HEK293 (cell line): ENCODE measurements at regions not wholly inside any gene's neighbourhood (a gene's known extent, or its start where the extent isn't known, plus 50 kb on each side); places are given as distances from the start of the nearest gene placed in this dataset.
A peak's percentile ranks its signal among the peaks of the same experiment; 100 is the strongest.

Experiments used
- BCL6B ChIP-seq: fragments of 450-650 bp; formaldehyde crosslinking; IDR thresholded peaks from 2 replicates; pipeline ENCODE4 v1.5.1; 2017; ENCODE audit warnings: missing biosample characterization, missing genetic modification characterization
- FEZF1 ChIP-seq: fragments of 450-650 bp; formaldehyde crosslinking; IDR thresholded peaks from 2 replicates; pipeline ENCODE4 v1.5.1; 2016; ENCODE audit warnings: missing biosample characterization, missing genetic modification characterization
- GLIS1 ChIP-seq: fragments of 450-650 bp; formaldehyde crosslinking; IDR thresholded peaks from 2 replicates; pipeline ENCODE4 v1.5.1; 2016; ENCODE audit warnings: missing biosample characterization, missing genetic modification characterization
- PRDM2 ChIP-seq: fragments of 450-650 bp; formaldehyde crosslinking; IDR thresholded peaks from 2 replicates; pipeline ENCODE4 v1.5.1; 2016; ENCODE audit warnings: missing biosample characterization, missing genetic modification characterization, borderline replicate concordance
- SP2 ChIP-seq: fragments of 450-650 bp; formaldehyde crosslinking; IDR thresholded peaks from 2 replicates; pipeline ENCODE4 v1.5.1; 2016; ENCODE audit warnings: missing biosample characterization, missing genetic modification characterization
- TCF7L2 ChIP-seq: IDR thresholded peaks from 2 replicates; pipeline ENCODE4 v1.6.1; 2011; ENCODE audit warnings: low read depth, mild to moderate bottlenecking, inconsistent platforms, low read length, moderate library complexity, borderline replicate concordance
- ZBTB1 ChIP-seq: fragments of 450-650 bp; formaldehyde crosslinking; IDR thresholded peaks from 2 replicates; pipeline ENCODE4 v1.5.1; 2016; ENCODE audit warnings: missing biosample characterization, missing genetic modification characterization
- ZBTB20 ChIP-seq: fragments of 450-650 bp; formaldehyde crosslinking; IDR thresholded peaks from 2 replicates; pipeline ENCODE4 v1.5.1; 2016; ENCODE audit warnings: missing biosample characterization, missing genetic modification characterization
- ZNF157 ChIP-seq: fragments of 450-650 bp; formaldehyde crosslinking; IDR thresholded peaks from 2 replicates; pipeline ENCODE4 v1.5.1; 2016; ENCODE audit warnings: missing biosample characterization, missing genetic modification characterization
- ZNF2 ChIP-seq: fragments of 450-650 bp; formaldehyde crosslinking; IDR thresholded peaks from 2 replicates; pipeline ENCODE4 v1.5.1; 2016; ENCODE audit warnings: missing biosample characterization, missing genetic modification characterization
- ZNF214 ChIP-seq: fragments of 450-650 bp; formaldehyde crosslinking; IDR thresholded peaks from 2 replicates; pipeline ENCODE4 v1.5.1; 2017; ENCODE audit warnings: missing biosample characterization, mild to moderate bottlenecking, missing genetic modification characterization, borderline replicate concordance
- ZNF302 ChIP-seq: fragments of 450-650 bp; formaldehyde crosslinking; IDR thresholded peaks from 2 replicates; pipeline ENCODE4 v1.5.1; 2016; ENCODE audit warnings: missing biosample characterization, missing genetic modification characterization, low read depth
- ZNF366 ChIP-seq: fragments of 450-650 bp; formaldehyde crosslinking; conservative IDR thresholded peaks from 2 replicates; pipeline ENCODE4 v1.5.1; 2016; ENCODE audit warnings: missing biosample characterization, missing genetic modification characterization
- ZNF501 ChIP-seq: fragments of 450-650 bp; formaldehyde crosslinking; IDR thresholded peaks from 2 replicates; pipeline ENCODE4 v1.5.1; 2016; ENCODE audit warnings: missing biosample characterization, missing genetic modification characterization
- ZNF530 ChIP-seq: fragments of 450-650 bp; formaldehyde crosslinking; IDR thresholded peaks from 2 replicates; pipeline ENCODE4 v1.5.1; 2016; ENCODE audit warnings: low read depth, missing biosample characterization, missing genetic modification characterization
- ZNF548 ChIP-seq: fragments of 450-650 bp; formaldehyde crosslinking; IDR thresholded peaks from 2 replicates; pipeline ENCODE4 v1.5.1; 2016; ENCODE audit warnings: missing biosample characterization, missing genetic modification characterization
- ZNF555 ChIP-seq: fragments of 450-650 bp; formaldehyde crosslinking; conservative IDR thresholded peaks from 2 replicates; pipeline ENCODE4 v1.5.1; 2017; ENCODE audit warnings: missing biosample characterization, mild to moderate bottlenecking, missing genetic modification characterization, inconsistent platforms
- ZNF626 ChIP-seq: fragments of 450-650 bp; sonication (Bioruptor Pico); formaldehyde crosslinking; IDR thresholded peaks from 2 replicates; pipeline ENCODE4 v1.5.1; 2018; ENCODE audit warnings: missing biosample characterization, missing genetic modification characterization, inconsistent platforms
- ZNF660 ChIP-seq: fragments of 450-650 bp; IDR thresholded peaks from 2 replicates; pipeline ENCODE4 v1.5.1; 2018; ENCODE audit warnings: missing biosample characterization, mild to moderate bottlenecking, missing genetic modification characterization
- ZNF792 ChIP-seq: fragments of 450-650 bp; formaldehyde crosslinking; IDR thresholded peaks from 2 replicates; pipeline ENCODE4 v1.5.1; 2016; ENCODE audit warnings: missing biosample characterization, missing genetic modification characterization
- ZNF830 ChIP-seq: fragments of 450-650 bp; IDR thresholded peaks from 2 replicates; pipeline ENCODE4 v1.5.0; 2018; ENCODE audit warnings: missing biosample characterization, missing genetic modification characterization, low read depth, mild to moderate bottlenecking, moderate library complexity
- TF ChIP-seq, protein P1 (sequence below): fragments of 450-650 bp; formaldehyde crosslinking; IDR thresholded peaks from 2 replicates; pipeline ENCODE4 v1.5.1; 2016; ENCODE audit warnings: missing biosample characterization, missing genetic modification characterization, low read depth
- TF ChIP-seq, protein P2 (sequence below): fragments of 450-650 bp; formaldehyde crosslinking; conservative IDR thresholded peaks from 2 replicates; pipeline ENCODE4 v1.5.1; 2016; ENCODE audit warnings: low read depth, missing biosample characterization, missing genetic modification characterization
- TF ChIP-seq, protein P3 (sequence below): fragments of 450-650 bp; formaldehyde crosslinking; IDR thresholded peaks from 2 replicates; pipeline ENCODE4 v1.5.0; 2017; ENCODE audit warnings: missing biosample characterization, missing genetic modification characterization, borderline replicate concordance

DNA sequence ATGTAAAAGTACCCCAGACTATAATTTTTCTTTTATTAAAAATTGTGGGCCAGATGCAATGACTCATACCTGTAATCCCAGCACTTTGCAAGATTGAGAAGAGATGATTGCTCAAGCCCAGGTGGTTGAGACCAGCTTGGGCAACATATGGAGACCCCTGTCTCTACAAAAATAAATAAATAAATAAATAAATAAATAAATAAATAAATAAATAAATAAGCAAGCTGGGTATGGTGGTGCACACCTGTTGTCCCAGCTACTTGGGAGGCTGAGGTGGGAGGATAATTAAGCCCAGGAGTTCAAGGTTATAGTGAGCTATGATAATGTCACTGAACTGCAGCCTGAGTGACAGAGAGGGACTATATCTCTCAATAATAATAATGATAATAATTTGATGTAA is 66.1 kb upstream of the CCDC179 start (continued):
- TF ChIP-seq ZNF830 (tag by site-specific recombination) (no peak), ZNF302 (tag by site-specific recombination) (no peak), ZNF792 (tag by site-specific recombination) (no peak), ZNF214 (no peak), TCF7L2 (no peak), ZNF626 (tag by site-specific recombination) (no peak), ZNF555 (tag by site-specific recombination) (peak; percentile 50), ZNF2 (no peak), SP2 (tag by site-specific recombination) (no peak), ZNF548 (tag by site-specific recombination) (no peak), BCL6B (tag by site-specific recombination) (no peak), ZNF501 (no peak), ZNF157 (tag by site-specific recombination) (no peak), ZBTB1 (tag by site-specific recombination) (no peak), PRDM2 (tag by site-specific recombination) (no peak), ZBTB20 (no peak), FEZF1 (tag by site-specific recombination) (no peak), ZNF660 (tag by site-specific recombination) (no peak), GLIS1 (tag by site-specific recombination) (no peak), ZNF366 (no peak), ZNF530 (tag by site-specific recombination) (no peak)
- TF ChIP-seq, protein P1, sequence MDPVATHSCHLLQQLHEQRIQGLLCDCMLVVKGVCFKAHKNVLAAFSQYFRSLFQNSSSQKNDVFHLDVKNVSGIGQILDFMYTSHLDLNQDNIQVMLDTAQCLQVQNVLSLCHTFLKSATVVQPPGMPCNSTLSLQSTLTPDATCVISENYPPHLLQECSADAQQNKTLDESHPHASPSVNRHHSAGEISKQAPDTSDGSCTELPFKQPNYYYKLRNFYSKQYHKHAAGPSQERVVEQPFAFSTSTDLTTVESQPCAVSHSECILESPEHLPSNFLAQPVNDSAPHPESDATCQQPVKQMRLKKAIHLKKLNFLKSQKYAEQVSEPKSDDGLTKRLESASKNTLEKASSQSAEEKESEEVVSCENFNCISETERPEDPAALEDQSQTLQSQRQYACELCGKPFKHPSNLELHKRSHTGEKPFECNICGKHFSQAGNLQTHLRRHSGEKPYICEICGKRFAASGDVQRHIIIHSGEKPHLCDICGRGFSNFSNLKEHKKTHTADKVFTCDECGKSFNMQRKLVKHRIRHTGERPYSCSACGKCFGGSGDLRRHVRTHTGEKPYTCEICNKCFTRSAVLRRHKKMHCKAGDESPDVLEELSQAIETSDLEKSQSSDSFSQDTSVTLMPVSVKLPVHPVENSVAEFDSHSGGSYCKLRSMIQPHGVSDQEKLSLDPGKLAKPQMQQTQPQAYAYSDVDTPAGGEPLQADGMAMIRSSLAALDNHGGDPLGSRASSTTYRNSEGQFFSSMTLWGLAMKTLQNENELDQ (tag by site-specific recombination) = no peak
- TF ChIP-seq, protein P2, sequence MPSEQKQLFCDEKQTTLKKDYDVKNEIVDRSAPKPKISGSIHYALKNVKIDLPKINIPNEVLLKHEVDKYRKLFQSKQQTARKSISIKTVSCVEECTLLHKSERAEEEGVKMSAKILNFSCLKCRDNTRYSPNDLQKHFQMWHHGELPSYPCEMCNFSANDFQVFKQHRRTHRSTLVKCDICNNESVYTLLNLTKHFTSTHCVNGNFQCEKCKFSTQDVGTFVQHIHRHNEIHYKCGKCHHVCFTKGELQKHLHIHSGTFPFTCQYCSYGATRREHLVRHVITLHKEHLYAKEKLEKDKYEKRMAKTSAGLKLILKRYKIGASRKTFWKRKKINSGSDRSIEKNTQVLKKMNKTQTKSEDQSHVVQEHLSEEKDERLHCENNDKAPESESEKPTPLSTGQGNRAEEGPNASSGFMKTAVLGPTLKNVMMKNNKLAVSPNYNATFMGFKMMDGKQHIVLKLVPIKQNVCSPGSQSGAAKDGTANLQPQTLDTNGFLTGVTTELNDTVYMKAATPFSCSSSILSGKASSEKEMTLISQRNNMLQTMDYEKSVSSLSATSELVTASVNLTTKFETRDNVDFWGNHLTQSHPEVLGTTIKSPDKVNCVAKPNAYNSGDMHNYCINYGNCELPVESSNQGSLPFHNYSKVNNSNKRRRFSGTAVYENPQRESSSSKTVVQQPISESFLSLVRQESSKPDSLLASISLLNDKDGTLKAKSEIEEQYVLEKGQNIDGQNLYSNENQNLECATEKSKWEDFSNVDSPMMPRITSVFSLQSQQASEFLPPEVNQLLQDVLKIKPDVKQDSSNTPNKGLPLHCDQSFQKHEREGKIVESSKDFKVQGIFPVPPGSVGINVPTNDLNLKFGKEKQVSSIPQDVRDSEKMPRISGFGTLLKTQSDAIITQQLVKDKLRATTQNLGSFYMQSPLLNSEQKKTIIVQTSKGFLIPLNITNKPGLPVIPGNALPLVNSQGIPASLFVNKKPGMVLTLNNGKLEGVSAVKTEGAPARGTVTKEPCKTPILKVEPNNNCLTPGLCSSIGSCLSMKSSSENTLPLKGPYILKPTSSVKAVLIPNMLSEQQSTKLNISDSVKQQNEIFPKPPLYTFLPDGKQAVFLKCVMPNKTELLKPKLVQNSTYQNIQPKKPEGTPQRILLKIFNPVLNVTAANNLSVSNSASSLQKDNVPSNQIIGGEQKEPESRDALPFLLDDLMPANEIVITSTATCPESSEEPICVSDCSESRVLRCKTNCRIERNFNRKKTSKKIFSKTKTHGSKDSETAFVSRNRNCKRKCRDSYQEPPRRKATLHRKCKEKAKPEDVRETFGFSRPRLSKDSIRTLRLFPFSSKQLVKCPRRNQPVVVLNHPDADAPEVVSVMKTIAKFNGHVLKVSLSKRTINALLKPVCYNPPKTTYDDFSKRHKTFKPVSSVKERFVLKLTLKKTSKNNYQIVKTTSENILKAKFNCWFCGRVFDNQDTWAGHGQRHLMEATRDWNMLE (tag by site-specific recombination) = peak; percentile 51; the same call in 1 of the 2 replicates
- TF ChIP-seq, protein P3, sequence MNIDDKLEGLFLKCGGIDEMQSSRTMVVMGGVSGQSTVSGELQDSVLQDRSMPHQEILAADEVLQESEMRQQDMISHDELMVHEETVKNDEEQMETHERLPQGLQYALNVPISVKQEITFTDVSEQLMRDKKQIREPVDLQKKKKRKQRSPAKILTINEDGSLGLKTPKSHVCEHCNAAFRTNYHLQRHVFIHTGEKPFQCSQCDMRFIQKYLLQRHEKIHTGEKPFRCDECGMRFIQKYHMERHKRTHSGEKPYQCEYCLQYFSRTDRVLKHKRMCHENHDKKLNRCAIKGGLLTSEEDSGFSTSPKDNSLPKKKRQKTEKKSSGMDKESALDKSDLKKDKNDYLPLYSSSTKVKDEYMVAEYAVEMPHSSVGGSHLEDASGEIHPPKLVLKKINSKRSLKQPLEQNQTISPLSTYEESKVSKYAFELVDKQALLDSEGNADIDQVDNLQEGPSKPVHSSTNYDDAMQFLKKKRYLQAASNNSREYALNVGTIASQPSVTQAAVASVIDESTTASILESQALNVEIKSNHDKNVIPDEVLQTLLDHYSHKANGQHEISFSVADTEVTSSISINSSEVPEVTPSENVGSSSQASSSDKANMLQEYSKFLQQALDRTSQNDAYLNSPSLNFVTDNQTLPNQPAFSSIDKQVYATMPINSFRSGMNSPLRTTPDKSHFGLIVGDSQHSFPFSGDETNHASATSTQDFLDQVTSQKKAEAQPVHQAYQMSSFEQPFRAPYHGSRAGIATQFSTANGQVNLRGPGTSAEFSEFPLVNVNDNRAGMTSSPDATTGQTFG (tag by site-specific recombination) = no peak
